CD1c-positive myeloid dendritic cell (primary cell): ENCODE measurements at regions not wholly inside any gene's neighbourhood (a gene's known extent, or its start where the extent isn't known, plus 50 kb on each side); places are given as distances from the start of the nearest gene placed in this dataset.

ENCODE experiments used
- DNase-seq: peaks from one replicate; pipeline ENCODE4 v3.0.0-alpha.2; 2016; ENCODE audit errors: extremely low spot score

DNA sequence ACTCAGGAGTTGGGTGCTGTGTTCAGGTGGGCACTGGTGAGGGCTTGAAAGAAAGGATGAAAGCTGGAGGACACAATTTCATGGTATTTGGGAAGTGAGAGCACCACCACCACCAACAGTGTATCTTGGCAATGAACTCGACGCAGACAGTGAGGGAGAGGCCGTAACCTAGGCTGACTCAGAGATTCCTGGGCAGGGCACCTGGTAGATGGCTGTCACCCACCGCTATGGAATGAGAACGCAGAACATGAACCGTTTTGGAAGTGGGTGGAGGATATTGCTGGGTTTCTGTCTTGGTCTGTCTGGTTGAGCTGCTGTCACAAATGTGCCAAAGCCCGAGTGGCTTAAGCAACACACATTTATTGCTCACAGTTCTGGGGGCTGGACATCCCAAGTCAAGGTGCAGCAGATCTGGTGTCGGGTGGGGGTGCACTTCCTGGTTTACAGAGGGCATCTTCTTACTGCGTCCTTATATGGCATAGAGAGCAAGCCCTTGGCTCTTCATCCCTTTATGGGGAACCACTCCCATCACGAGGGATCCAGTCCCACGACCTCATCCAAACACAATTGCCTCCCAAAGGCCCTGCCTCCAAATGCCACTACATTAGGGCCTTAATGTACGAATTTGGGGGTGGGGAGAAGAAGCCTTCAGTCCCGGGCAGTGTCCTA lies 246.3 kb downstream of the SIPA1L2 start:
- DNase-seq = no peak

DNA sequence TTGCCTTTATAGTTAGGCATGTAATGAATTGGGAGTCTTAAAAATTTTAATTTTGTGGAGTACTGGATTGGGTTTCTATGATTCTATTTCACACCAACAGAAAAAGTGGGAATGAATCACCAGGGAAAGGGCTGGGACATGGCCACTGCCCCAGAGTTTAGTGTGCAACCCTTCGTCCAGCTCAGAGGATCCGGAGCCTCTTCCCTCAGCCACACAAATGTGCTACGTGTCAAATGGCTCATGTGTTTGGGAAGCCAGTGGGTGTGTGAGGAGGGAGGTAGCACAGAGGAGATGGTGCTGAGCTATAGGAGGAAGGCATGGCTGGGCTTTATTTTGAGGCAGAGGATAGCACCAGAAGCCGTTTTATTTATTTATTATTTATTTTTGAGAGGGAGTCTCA lies 247.3 kb downstream of the SIPA1L2 start:
- no peak for DNase-seq

DNA sequence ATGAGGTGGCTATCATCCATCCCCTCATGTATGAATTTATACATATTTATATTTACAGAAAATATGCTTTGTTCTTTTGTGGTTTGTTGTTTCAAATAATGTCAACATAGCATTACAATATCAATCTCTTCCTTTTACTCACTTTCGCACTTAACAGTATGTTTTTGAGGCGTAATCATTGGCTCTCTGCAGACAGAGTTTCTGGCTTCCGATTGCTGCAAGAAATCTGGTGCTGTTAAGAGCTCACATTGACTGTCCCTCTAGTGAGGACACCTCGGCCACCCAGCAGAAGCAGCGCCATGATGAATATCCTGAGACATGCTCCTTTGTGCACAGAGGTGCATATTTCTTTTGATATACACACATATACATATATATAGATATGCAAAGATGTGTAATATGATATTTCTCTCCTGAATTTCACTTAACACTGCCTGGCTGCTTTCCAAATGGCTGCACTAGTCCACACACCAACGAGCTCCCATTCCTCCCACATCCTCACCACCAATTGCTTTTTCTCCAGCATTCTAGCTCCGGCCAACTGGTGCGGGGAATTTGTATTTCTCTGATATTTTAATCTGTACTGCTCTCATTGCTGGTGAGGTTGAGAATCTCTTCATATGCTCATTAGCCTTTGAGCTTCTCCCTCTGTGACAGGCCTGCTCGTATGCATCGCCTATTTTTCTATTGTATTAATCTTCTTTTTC lies 248.4 kb downstream of the SIPA1L2 start:
- no peak for DNase-seq

DNA sequence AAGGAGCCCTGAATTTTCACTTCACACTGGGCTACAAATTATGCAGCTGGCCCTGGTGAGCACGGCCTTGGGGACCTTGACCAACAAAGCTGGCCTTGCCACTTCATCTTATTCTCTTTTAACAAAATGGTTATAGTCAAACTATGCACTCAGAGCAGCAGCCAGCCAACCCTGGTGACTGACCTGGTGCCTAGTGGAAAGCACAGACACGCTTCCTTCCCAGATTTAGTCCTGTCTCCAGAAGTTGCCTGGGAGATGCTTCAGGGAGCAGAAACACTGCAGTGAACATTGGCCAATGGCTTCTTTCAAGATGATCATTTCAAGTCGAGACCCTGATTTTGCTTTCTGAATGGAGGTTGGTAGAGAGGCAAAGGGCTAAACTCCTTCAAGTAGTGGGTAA lies 249.3 kb downstream of the SIPA1L2 start:
- DNase-seq = no peak

DNA sequence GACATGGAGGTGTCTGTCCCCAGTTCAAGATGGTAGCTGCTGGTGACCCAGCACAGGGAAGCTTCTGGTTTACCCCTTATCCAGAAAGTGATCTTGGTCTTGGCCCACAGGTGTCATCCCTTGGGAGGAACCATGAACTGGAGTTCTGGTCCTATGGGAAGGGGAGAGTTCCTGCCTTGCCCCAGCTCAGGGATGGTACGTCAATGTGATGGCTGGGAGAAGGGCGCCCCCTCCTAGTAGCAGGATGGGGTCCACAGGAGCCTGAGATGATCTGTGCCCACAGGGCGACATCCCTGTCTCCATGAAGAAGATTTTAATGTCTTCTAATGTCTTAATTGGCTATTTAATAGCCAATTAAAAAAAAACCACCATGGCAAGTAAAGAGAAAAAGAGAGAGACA lies 249.8 kb downstream of the SIPA1L2 start:
- DNase-seq = no peak

DNA sequence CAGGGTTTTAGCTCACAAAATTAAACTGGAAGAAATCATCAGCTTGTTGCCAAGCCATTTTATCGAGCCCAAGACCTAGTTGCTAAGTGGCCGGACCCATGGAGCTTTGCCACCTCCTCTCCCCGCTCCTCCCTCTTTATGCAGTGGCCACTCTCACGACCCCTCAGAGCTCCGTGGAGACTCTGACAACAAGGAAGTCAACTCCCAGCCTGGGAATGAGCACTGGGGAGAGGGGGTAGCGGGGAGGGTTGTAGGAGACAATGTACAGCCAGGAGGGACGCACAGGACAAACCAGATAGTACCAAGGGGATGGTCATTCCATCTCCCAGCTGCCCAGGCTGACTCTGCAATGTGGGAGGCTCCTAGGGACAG lies 250.9 kb downstream of the SIPA1L2 start:
- no peak for DNase-seq

DNA sequence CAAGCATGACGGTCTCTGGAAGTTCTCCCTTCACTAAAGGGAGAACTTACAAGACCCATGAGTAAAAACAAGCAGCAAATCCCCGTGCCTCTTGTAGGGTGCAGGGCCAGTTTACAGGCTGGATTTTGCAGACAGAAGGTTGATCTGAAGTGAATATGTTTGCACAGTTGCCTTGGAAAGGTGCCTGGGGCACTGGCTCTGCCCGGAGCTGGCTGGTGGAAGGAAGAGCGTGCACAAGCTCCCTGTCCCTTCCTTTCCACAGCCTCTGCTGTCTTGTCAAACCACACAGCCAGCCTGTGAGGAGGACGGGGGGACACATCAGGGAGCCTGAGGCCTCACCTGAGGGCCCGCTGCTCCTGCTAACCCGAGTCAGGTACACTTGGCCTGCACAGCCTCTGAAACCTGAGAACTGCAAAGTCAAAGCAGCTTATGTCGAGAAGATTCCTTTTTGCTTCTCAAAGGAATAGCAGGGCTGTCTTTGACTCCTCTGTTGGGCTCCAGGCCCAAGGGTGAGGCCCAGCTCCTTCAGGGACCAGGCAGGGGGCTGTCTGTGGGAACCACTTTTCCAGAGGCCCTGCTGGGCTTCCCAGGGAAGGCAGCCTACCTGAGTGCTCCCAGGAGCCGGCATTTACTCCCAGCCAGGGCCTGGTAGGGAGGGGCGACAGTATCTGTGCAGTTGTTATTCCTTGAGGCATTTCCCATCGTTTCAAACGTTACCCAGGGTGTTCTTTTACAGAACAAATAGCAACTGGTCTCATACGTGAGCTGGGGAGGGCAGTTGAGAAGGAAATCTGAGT lies 251.5 kb downstream of the SIPA1L2 start:
- DNase-seq = no peak

DNA sequence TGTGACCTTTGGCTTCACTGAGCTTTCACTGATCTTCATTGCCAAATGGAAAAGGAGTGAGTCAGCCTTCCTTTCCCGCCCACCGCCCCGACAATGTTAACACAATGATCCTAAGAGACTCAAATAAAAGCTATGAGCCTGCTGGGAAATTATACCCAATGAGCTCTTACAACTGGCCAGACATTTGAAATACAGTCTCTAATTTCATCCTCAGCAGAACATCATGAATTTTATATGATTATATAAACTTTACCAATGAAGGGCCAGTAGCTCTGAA lies 252.5 kb downstream of the SIPA1L2 start:
- DNase-seq = no peak

DNA sequence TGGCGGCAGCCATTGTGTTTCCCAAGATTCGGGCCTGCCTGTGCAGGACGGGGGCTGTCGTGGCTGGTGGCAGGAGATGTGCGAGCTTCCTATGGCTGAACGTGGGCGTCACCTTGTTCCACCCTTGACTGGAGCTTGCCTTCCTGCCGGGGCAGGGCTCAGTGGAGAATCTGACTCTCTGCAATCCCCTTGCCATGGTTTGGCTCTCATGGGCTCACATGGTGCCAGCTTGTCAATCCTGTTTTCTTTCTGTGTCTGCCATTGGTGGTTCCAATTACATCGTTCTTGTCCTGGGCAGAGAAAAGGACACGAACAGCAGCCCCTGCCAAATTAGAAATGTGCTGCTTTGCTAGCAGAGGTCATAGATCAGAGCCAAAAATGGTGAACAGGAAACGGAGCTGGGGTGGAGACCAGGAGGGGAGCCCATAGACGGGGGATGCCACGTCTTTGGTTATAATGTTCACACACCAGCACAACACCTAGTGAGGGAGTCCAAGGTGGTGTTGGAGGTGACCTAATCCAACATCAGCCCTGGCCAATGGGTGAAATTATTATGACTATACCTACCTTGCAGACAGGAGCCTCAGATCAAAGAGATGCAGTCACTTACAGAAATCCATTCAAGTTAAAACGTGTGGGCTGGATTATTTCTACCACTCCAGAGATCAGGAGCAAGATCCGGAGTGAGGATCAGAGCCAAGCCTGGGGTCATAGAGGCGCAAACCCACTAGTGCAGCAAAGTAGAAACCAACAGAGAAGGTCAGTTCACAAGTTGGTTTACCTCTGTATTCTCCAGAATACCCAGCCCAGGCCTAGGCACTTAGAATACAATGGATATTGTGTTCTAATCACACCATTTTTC lies 253.1 kb downstream of the SIPA1L2 start:
- DNase-seq = no peak

DNA sequence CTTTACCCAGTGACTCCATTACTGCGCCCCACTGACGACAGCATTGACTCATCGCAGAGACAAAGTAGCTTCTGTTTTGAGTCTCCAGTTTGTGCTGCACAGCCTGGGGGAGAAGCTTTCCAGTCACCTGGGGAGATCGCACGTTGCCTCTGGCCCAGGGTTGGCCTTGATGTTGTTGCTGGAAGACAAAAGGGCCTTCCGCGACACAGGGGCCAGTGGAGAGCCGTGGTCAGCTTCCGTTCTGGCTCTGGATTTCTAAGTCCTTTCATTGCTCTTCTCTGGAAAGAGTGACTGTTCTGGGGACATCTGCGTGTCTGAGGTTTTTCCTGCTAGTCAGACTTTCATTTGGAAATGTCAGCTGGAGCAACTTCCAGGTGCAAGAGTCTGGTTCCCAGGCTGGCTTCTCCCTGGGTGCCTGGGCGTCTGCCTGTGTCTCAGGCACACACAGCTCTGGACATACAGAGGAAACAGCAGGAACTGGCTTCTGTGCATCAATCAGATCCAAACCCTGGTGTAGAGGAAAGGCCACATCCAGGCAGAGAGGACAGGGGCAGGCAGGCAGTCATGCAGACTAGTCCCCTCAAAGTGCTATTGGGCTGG lies 257.0 kb downstream of the SIPA1L2 start:
- DNase-seq = no peak

DNA sequence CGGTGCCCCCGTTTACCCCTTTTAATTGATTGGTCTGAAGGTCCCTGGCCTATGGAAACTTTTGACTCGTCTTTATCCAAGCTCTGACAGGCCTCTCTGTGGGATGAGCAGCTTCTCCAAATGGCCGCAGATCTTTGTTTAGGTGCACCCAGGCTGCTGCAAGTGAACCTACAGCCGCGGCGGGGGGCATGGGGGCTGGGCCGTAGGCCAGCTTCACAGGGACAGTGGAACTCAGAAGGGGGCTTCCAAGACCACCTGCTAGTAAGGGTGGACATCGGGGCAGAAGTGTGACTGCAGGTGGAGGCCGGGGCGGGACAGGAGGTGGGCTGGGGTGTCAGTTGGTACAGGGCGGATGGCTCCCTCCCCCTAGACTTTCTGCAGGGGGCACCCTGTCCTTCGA lies 257.5 kb downstream of the SIPA1L2 start:
- DNase-seq = no peak

DNA sequence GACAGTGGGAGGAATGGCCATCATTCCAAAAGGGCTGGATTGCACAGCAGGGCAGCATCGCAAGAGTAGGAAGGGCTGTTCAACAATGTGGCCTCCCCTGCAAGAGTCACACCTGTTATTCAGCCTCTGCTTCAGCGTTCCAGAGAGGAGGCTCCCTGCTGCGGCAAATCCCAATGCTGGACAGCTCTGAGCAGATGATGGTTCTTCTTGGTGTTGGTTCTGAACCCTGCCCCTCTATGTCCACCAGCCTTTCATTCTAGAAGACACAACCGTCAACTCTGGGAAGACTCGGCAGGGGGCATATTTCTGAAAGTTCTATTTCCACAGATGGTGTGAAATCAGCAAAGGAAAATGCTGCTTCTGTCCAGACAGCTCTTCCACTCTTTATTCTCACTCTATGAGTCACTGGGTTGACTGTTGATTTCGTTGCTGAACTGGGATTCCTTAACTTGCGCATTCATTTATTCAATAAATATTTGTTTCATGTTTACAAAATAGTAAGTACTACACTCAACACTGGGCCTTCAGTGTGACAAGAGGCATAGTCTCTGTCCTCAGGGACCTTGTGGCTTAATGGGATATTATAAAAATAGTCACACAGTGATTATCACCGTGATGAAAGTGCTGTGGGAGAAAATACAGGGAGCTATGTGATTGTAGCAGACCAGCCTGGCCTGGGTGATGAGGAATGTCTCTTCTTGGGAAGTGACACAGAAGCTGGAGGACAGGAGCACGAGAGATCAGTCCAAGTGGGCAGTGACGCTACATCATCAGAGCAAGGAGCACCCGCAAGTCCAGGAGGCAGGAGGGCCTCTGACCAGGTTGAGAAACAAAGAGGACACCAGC lies 260.3 kb downstream of the SIPA1L2 start:
- DNase-seq = no peak

DNA sequence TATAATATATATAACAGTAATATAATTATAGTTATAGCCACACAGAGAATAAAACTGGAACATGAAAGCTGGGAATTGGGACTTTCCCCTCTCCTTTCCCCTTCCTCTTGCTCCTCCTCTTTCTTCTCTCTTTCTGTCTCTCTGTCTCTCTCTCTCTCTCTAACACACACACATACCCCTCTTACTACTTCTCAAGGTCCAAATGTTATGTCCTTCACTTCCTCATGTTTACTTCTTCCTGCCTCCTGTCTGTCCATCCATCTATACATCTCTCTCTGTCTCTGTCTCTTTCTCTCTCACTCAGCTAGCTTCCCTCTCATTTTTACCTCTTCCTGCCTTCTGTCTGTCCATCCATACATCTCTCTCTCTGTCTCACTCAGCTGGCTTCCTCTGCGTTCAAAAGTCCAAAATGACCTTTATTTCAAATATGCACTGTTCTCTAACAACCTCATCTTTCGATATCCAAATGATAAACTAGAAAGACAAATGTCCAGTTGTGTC lies 261.1 kb downstream of the SIPA1L2 start:
- no peak for DNase-seq

DNA sequence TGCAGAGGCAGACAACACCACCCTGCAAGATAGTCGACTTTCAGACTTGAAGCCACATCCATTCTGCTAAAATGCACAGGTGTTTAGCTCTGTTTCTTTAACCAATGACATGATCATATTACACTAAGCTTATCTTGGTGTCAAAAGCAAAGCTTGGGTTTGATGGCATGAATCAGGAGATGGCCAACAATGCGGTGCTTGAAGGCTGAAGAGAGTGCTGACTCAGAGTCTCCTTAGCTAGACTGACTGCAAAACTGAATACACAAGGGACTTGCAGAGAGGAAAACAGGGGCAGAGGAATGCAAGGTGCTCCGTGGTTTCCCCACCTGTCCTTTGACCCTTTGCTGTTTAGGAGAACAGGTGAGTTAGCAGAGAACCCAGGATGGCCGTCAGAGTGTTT lies 262.6 kb downstream of the SIPA1L2 start:
- no peak for DNase-seq

DNA sequence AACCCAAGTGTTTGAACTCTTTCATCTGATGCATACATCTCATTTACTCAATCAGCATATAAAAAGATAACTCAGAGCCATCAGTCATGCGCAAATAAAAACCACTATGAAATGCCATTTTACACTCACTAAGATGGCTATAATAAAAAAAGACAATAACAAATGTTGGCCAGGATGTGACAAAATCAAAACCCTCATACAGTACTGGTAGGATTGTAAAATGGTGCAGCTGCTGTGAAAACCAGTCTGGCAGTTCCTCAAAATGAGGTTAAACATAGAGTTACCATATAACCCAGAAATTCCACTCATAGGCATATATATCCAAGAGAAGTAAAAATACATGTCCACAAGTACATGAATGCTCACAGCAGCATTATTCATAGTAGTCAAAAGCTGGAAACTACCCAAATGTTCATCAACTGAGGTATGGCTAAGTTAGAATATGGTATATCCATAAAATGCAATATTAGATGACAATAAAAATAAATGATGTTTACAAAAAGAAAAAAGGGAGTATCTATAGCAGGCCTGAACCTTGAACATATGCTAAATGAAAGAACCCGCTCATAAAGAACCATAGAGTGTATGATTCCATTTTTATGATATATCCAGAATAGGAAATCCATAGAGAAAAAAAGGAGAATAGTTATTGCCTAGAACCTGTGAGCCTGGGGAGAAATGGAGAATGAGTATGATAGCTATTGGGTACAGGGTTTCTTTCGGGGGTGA lies 265.1 kb downstream of the SIPA1L2 start:
- no peak for DNase-seq

DNA sequence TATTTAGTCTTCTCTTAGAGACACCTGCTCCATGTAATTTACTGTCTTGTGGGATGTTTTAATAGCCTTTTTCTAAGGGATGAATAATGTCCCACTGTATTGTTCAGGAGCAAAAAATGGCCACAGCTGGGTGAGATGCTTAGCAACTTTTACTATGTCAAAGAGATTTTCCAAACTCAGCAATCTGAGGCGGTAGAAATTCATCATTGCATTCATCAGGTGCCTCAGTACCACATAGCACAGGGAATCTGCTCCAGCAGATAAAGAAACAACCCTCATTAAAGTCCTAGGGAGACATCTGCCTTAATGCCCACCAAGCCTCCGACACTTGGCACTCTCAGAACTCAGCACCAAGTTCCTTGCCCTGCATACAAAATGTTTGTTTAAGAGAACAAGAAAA lies 266.9 kb downstream of the SIPA1L2 start:
- no peak for DNase-seq

DNA sequence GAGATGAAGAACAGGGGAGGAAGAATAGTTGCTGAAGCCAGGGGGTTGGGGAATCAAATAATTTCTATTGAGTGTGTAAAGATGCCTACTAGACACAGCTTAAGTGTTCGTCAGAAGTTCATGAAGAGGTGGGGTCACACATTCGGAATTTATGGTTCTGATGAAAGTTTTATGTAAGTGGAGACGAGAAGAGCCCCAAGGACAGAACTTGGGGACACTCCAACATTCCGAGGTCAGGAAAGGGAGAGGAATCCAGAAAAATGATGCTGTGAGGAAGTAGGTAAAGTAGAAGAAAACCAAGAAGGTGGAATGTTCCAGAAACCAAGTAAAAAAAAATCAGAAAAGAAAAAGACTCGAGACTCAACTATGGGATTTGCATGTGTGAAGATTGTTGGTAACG lies 272.5 kb downstream of the SIPA1L2 start:
- DNase-seq = no peak

DNA sequence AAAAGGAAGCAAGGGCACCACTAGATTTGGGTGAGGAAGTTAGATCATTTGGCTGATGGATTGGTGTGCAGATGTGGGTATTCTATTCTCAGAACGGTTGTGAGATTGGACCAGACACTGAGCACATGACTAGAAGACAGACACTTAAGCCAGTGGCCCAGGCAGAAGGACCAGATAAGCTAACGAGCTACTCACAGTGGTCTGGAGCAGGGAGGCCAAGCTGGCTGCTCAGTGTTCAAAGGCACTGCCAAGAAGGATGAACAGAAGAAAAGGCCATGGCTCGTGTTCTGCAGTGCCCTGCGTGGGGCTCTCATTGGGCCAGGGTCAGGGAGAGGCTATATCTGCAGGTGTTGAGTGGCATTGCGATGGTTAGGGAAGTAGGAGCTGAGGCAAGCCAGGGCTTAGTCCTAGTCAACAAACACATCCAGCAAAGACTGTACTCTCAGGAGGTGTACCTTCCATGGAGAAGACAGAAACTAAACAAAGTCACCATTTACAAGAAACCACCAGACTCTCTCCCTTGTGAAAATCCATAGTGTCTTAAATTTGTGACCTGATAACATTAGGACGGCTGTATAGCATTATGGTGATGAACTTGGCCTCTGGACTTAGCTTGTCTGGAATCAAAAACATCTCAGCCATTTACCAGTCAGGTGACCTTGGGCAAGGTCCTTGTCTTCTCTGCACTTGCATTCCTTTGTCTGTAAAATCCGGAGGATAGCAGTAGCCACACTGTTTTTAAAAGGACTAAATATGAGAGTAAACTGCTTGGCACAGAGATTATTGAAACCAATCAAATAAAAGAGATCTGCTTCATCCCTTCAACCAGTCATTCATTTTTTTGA lies 274.5 kb downstream of the SIPA1L2 start:
- DNase-seq = no peak

DNA sequence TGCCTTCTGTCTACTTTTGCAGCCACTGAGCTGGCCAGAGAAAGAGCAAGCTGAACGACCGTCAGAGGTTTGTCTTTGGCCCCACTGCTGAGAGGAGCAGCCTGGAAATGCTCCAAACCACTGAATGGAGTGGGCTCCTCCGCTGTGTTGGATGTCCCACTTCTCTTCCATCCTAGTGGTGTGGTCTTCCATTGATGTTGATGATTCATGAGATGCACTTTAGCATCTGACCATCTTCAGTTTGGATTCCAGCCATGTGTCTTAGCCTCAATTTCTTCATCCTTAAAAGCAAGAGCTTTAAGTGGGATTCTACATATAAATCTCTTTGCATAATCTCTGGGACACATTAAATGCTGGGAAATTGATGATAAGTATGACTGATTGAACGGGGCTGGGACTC lies 276.9 kb downstream of the SIPA1L2 start:
- no peak for DNase-seq
